Stomach (tissue), 8 donors: ENCODE measurements at regions not wholly inside any gene's neighbourhood (a gene's known extent, or its start where the extent isn't known, plus 50 kb on each side); places are given as distances from the start of the nearest gene placed in this dataset.

Experiments
- DNase-seq, 2 donors: peaks; one replicate each; pipeline versions ENCODE4 v3.0.0 to v3.0.0-alpha.2; 2013 to 2019
- H3K27ac ChIP-seq, 5 donors: fragments of 200-600 bp in 4 of 5; sonication (generic) in 4 of 5; one replicate each; pipeline ENCODE4 v1.5.1; 2013 to 2019; ENCODE audit warnings: mild to moderate bottlenecking in 1 of 5, moderate library complexity in 1 of 5
- H3K27me3 ChIP-seq, 3 donors: fragments of 200-600 bp; sonication (generic); one replicate each; pipeline ENCODE4 v1.5.1; 2017 to 2019; ENCODE audit warnings: mixed run types in 1 of 3
- H3K36me3 ChIP-seq, 4 donors: fragments of 200-600 bp; sonication (generic); 1 replicate in 3 of 4; 2 replicates in 1 of 4; pipeline ENCODE4 v1.5.1; 2016 to 2019
- H3K4me1 ChIP-seq, 4 donors: fragments of 200-600 bp; sonication (generic); one replicate each; pipeline ENCODE4 v1.5.1; 2016 to 2019
- H3K4me3 ChIP-seq, 4 donors: fragments of 200-600 bp; sonication (generic) in 3 of 4; one replicate each; pipeline ENCODE4 v1.5.1; 2016 to 2019; ENCODE audit warnings: mild to moderate bottlenecking in 1 of 4
- H3K9me3 ChIP-seq, 4 donors: fragments of 200-600 bp; sonication (generic); one replicate each; pipeline ENCODE4 v1.5.1; 2016 to 2019
- EP300 ChIP-seq: sonication (generic); formaldehyde crosslinking; IDR thresholded peaks from one replicate; pipeline ENCODE4 v1.6.1; 2017; ENCODE audit warnings: antibody characterized with exemption
- POLR2A ChIP-seq, 4 donors: fragments of 450-650 bp; IDR thresholded peaks; one replicate each; pipeline ENCODE4 v1.6.1; 2016; ENCODE audit warnings: antibody characterized with exemption in 4 of 4, control low read depth in 2 of 4, mild to moderate bottlenecking in 1 of 4, moderate library complexity in 1 of 4
- POLR2AphosphoS5 ChIP-seq, 3 donors: sonication (generic); formaldehyde crosslinking; IDR thresholded peaks; one replicate each; pipeline ENCODE4 v1.6.1; 2016; ENCODE audit warnings: antibody characterized with exemption in 3 of 3
- WGBS, 5 donors: extraction: QIAGEN DNeasy Blood & Tissue Kit in 3 of 5; methylation state at CpG; one replicate each; pipeline versions ENCODE4 v1.1.5 to v1.1.7; 2013 to 2018; 5-methylcytosine and 5-hydroxymethylcytosine counted together
- intact Hi-C: fragments of 100-400 bp; cut with DNase I; formaldehyde crosslinking; loops from one replicate; pipeline ENCODE4 v1.15.1; 2023; ENCODE audit warnings: low total_unique reads
- TF ChIP-seq, protein P1 (sequence below), 7 experiments: fragments of 450-650 bp in 4 of 7; fragments of 200-600 bp in 3 of 7; sonication (generic) in 3 of 7; IDR thresholded peaks; one replicate each; pipeline ENCODE4 v1.5.1; 2016 to 2019; ENCODE audit warnings: antibody characterized with exemption in 7 of 7, control low read depth in 2 of 7, mild to moderate bottlenecking in 1 of 7
- donor health status: healthy with polysubstance abuse.
- donor health status: Bipolar disorder and iron deficiency.
- donor health status: healthy.

DNA sequence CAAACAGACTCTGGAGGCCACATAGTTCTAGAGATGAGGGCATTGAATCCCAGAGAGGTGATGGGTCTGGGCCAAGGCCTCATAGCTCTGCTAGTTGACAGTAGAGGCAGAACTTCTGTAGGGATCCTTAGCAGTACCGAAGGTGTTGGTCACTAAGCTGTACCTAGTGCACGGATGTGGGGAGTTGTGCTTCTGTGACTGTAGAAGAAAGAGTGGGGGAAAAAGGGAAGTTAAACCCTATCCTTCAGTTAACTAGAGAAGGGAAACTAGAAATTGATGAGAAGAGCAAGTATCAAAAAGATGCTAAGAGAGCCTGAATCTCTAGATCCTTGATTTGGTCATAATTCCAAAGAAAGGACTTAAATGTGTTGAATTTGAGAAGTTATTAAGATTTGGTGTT, 186.7 kb downstream of the NFKBIZ start:
- WGBS, 5 donors: 77 to 92% (median 89%) methylated on average over 2 of the region's 2 CpGs

DNA sequence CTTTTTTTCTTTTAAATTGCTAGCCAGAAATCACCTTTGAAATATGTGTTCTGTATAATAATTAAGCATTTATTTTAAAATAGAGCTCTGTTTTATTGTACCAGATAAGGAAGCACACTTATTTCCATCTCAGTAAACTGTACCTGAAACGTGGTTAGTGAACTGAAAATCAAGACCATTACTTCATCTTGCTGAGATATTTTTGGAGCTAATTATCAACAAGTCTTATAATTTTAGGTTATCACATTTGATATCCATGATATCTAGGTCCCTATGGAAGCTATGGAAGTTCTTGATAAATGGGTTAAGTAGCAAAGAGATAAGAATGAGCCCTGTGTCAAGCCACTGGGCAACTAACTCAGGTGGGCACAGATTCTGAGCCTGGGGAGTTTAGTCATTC, 187.2 kb downstream of the NFKBIZ start:
- intact Hi-C loops: no loop called here
- no peak overlapping the region for H3K27ac ChIP-seq
- WGBS, 5 donors: 40 to 64% (median 48%) methylated on average over 1 of the region's 1 CpG
- TF ChIP-seq POLR2AphosphoS5 (IDR thresholded peaks at IDR 0.05): no peak
- TF ChIP-seq, protein P1, sequence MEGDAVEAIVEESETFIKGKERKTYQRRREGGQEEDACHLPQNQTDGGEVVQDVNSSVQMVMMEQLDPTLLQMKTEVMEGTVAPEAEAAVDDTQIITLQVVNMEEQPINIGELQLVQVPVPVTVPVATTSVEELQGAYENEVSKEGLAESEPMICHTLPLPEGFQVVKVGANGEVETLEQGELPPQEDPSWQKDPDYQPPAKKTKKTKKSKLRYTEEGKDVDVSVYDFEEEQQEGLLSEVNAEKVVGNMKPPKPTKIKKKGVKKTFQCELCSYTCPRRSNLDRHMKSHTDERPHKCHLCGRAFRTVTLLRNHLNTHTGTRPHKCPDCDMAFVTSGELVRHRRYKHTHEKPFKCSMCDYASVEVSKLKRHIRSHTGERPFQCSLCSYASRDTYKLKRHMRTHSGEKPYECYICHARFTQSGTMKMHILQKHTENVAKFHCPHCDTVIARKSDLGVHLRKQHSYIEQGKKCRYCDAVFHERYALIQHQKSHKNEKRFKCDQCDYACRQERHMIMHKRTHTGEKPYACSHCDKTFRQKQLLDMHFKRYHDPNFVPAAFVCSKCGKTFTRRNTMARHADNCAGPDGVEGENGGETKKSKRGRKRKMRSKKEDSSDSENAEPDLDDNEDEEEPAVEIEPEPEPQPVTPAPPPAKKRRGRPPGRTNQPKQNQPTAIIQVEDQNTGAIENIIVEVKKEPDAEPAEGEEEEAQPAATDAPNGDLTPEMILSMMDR (IDR thresholded peaks at IDR 0.05): no peak
- H3K27me3 ChIP-seq: no peaks in the 10 kb centered on the region
- H3K4me1 ChIP-seq: no peaks in the 10 kb centered on the region
- DNase-seq: no peak
- H3K9me3 ChIP-seq: peaks cover 0 to 10% (median 5%) of the 10 kb centered on the region in 4 donors
- no peak overlapping the region for H3K4me3 ChIP-seq
- no peaks in the 10 kb centered on the region for H3K36me3 ChIP-seq

More for the DNA sequence above, 186.7 kb downstream of the NFKBIZ start:
- no peak overlapping the region for H3K4me3 ChIP-seq
- H3K36me3 ChIP-seq: no peaks in the 10 kb centered on the region
- TF ChIP-seq POLR2AphosphoS5 (IDR thresholded peaks at IDR 0.05) (no peak), EP300 (no peak), POLR2A (IDR thresholded peaks at IDR 0.05) (no peak)
- TF ChIP-seq, protein P1 (IDR thresholded peaks at IDR 0.05): no peak
- H3K27ac ChIP-seq: no peak overlapping the region
- DNase-seq: no peak
- H3K27me3 ChIP-seq: no peaks in the 10 kb centered on the region
- intact Hi-C loops: no loop called here
- no peaks in the 10 kb centered on the region for H3K4me1 ChIP-seq
- peaks cover 0 to 10% (median 5%) of the 10 kb centered on the region in 4 donors for H3K9me3 ChIP-seq

DNA sequence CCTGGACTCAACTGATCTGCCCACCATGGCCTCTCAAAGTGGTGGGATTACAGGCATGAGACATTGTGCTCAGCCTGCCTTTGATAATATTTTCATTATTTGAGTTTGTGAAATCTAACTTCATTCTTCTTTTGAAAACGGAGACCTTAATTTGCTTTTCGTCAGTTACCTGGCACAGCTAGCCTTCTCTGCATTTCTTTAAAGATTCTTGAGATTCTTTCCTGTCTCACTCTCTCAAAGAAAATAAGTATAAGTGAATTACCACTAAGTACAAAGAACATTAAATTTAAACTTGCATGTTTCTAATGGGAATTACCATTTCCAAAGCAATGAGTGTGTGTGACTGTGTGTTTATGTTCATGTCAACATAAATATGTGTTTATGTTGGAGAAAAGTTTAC, 187.9 kb downstream of the NFKBIZ start:
- intact Hi-C loops: no loop called here
- 53 to 81% (median 70%) methylated on average over 2 of the region's 2 CpGs for WGBS, 5 donors
- Histone ChIP-seq H3K4me3 (no peak overlapping the region), H3K27me3 (no peaks in the 10 kb centered on the region), H3K27ac (no peak overlapping the region), H3K36me3 (no peaks in the 10 kb centered on the region), H3K4me1 (no peaks in the 10 kb centered on the region), H3K9me3 (peaks cover 0 to 10% (median 5%) of the 10 kb centered on the region in 4 donors)
- TF ChIP-seq, protein P1 (IDR thresholded peaks at IDR 0.05): no peak
- TF ChIP-seq POLR2A (IDR thresholded peaks at IDR 0.05): no peak
- TF ChIP-seq POLR2AphosphoS5 (IDR thresholded peaks at IDR 0.05): no peak
- TF ChIP-seq EP300: no peak
- no peak for DNase-seq

DNA sequence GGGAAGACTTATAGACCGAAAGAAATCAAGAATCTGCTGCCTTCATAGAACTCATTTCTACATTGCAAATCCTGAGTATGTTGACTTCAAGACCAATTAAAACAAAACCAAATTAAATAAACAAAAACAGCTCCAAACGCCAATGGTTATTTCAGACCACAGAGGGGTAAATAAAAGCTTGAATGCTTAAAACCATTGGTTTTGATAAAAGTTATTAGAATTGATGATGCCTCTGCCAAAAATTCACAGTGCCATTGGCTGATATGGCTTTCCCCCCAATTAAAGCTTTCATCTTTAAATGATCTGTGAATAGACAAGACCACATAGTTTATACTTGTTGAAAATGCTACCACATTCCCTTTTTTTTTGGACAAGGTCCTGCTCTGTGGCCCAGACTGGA, 188.5 kb downstream of the NFKBIZ start:
- TF ChIP-seq POLR2A (IDR thresholded peaks at IDR 0.05) (no peak), POLR2AphosphoS5 (IDR thresholded peaks at IDR 0.05) (no peak), EP300 (no peak)
- TF ChIP-seq, protein P1 (IDR thresholded peaks at IDR 0.05): no peak
- Histone ChIP-seq H3K4me1 (no peaks in the 10 kb centered on the region), H3K27me3 (no peaks in the 10 kb centered on the region), H3K9me3 (peaks cover 0 to 10% (median 5%) of the 10 kb centered on the region in 4 donors), H3K36me3 (no peaks in the 10 kb centered on the region), H3K4me3 (no peak overlapping the region), H3K27ac (no peak overlapping the region)
- no peak for DNase-seq
- WGBS, 5 donors: 45 to 79% (median 61%) methylated on average over 2 of the region's 2 CpGs
- intact Hi-C loops: no loop called here
